ENCODE measurements at regions not wholly inside any gene's neighbourhood (a gene's known extent, or its start where the extent isn't known, plus 50 kb on each side); places are given as distances from the start of the nearest gene placed in this dataset.

GRCh38 chr18:22699629-22700028 is 233.5 kb upstream of the RBBP8 start:
- Histone ChIP-seq H2AFZ (ENCODE audit: control insufficient read depth, low read depth, low read length) (no peak overlapping the region), H3K36me3 (ENCODE audit: control insufficient read depth in 2 of 2, insufficient read depth in 2 of 2, low read length in 1 of 2) (no peaks in the 10 kb centered on the region), H3K9ac (ENCODE audit: control insufficient read depth, insufficient read depth, low read length) (no peak overlapping the region), H3K4me2 (ENCODE audit: control insufficient read depth, insufficient read depth) (no peak overlapping the region), H3K9me3 (replicated peaks; ENCODE audit: control insufficient read depth, insufficient read depth, low read length) (no peaks in the 10 kb centered on the region), H4K20me1 (ENCODE audit: control insufficient read depth, insufficient read depth) (no peaks in the 10 kb centered on the region), H3K27me3 (replicated peaks in 1 of 2; ENCODE audit: control insufficient read depth in 2 of 2, insufficient read depth in 2 of 2, low read length in 1 of 2) (no peaks in the 10 kb centered on the region), H3K4me1 (ENCODE audit: control insufficient read depth, insufficient read depth, low read length) (no peaks in the 10 kb centered on the region), H3K79me2 (ENCODE audit: control insufficient read depth, insufficient read depth, low read length) (no peaks in the 10 kb centered on the region), H3K27ac (ENCODE audit: control insufficient read depth, insufficient read depth) (no peak overlapping the region), H3K4me3 (no peak overlapping the region)
- intact Hi-C loops (cut with micrococcal nuclease; ENCODE audit: unreplicated experiment) (loop anchor here (5.0 to 10.0 kb wide), 4 partner anchors 92 to 1505 kb away; no protein-coding TSS in a partner anchor), in situ Hi-C loops (cut with MboI) (loop anchor here (10.0 to 25.0 kb wide), 6 partner anchors 87 to 1637 kb away; no protein-coding TSS in a partner anchor)
- ATAC-seq = no peak
- no TSS peak for BruUV-seq (replicated peaks)
- WGBS (ENCODE audit: insufficient coverage, insufficient replicate concordance, low lambda C conversion rate, missing lambda C conversion rate) = 10% methylated on average over 9 of the region's 9 CpGs
- no peak for TF ChIP-seq CHD2 (IDR thresholded peaks at IDR 0.05; ENCODE audit: borderline replicate concordance, low read depth, low read length)
- TF ChIP-seq POLR2AphosphoS2 (IDR thresholded peaks at IDR 0.05; ENCODE audit: low read depth, low read length) = no peak
- TF ChIP-seq ASH2L (IDR thresholded peaks at IDR 0.05; ENCODE audit: borderline replicate concordance, low read depth) = no peak
- no peak for TF ChIP-seq MTA2 (IDR thresholded peaks at IDR 0.05; ENCODE audit: low read depth)
- TF ChIP-seq SIX5 (IDR thresholded peaks at IDR 0.05; ENCODE audit: low read depth, low read length, severe bottlenecking) = no peak
- ChIA-PET RAD21 (ENCODE audit: unreplicated experiment) (no interaction called here), POLR2A (no interaction called here), CTCF (interaction anchor here (0.7 to 1.0 kb wide), 2 partner anchors 9 kb away, joined by 3 read pairs; no protein-coding TSS in a partner anchor), SMC1A (ENCODE audit: uncharacterized antibody, unreplicated experiment) (no interaction called here)
- no peak for DNase-seq (ENCODE audit: low read depth, low spot score)
- FAIRE-seq = no peak

GRCh38 chr18:22700920-22701319 is 232.2 kb upstream of the RBBP8 start:
- Histone ChIP-seq H3K27me3 (replicated peaks in 1 of 2; ENCODE audit: control insufficient read depth in 2 of 2, insufficient read depth in 2 of 2, low read length in 1 of 2) (no peaks in the 10 kb centered on the region), H4K20me1 (ENCODE audit: control insufficient read depth, insufficient read depth) (no peaks in the 10 kb centered on the region), H3K36me3 (ENCODE audit: control insufficient read depth in 2 of 2, insufficient read depth in 2 of 2, low read length in 1 of 2) (no peaks in the 10 kb centered on the region), H3K9ac (ENCODE audit: control insufficient read depth, insufficient read depth, low read length) (no peak overlapping the region), H3K4me1 (ENCODE audit: control insufficient read depth, insufficient read depth, low read length) (no peaks in the 10 kb centered on the region), H3K4me2 (ENCODE audit: control insufficient read depth, insufficient read depth) (no peak overlapping the region), H3K9me3 (replicated peaks; ENCODE audit: control insufficient read depth, insufficient read depth, low read length) (no peaks in the 10 kb centered on the region), H3K4me3 (no peak overlapping the region), H2AFZ (ENCODE audit: control insufficient read depth, low read depth, low read length) (no peak overlapping the region), H3K27ac (ENCODE audit: control insufficient read depth, insufficient read depth) (no peak overlapping the region), H3K79me2 (ENCODE audit: control insufficient read depth, insufficient read depth, low read length) (no peaks in the 10 kb centered on the region)
- ChIA-PET SMC1A (ENCODE audit: uncharacterized antibody, unreplicated experiment) (interaction anchor here (0.8 kb wide), 1 partner anchor 9 kb away, joined by 3 read pairs; no protein-coding TSS in a partner anchor), POLR2A (no interaction called here), RAD21 (ENCODE audit: unreplicated experiment) (no interaction called here), CTCF (no interaction called here)
- in situ Hi-C loops (cut with MboI) (loop anchor here (10.0 to 25.0 kb wide), 6 partner anchors 89 to 1639 kb away; no protein-coding TSS in a partner anchor), intact Hi-C loops (cut with micrococcal nuclease; ENCODE audit: unreplicated experiment) (loop anchor here (5.0 to 10.0 kb wide), 4 partner anchors 94 to 1506 kb away; no protein-coding TSS in a partner anchor)
- FAIRE-seq (no peak), DNase-seq (ENCODE audit: low read depth, low spot score) (no peak), ATAC-seq (no peak)
- no TSS peak for BruUV-seq (replicated peaks)
- no peak for TF ChIP-seq DPF2 (IDR thresholded peaks at IDR 0.05)
- TF ChIP-seq IKZF2 (IDR thresholded peaks at IDR 0.05) = no peak
- no peak for TF ChIP-seq E4F1 (IDR thresholded peaks at IDR 0.05; ENCODE audit: borderline replicate concordance, partially characterized antibody)
- no peak for TF ChIP-seq ZNF217 (IDR thresholded peaks at IDR 0.05)
- no peak for TF ChIP-seq NFYA (IDR thresholded peaks at IDR 0.05; ENCODE audit: borderline replicate concordance, low read depth, low read length)
- TF ChIP-seq CREM (IDR thresholded peaks at IDR 0.05; ENCODE audit: low read depth) = no peak
- WGBS (ENCODE audit: insufficient coverage, insufficient replicate concordance, low lambda C conversion rate, missing lambda C conversion rate) = 60% methylated on average over 1 of the region's 1 CpG

Data from GM12878 (cell line).